Erythroblast (primary cell): ENCODE measurements at regions not wholly inside any gene's neighbourhood (a gene's known extent, or its start where the extent isn't known, plus 50 kb on each side); places are given as distances from the start of the nearest gene placed in this dataset.

Source experiments
- GATA1 ChIP-seq: IDR thresholded peaks from 2 replicates; pipeline ENCODE4 v1.6.1; 2011; ENCODE audit warnings: low read depth, mild to moderate bottlenecking, control low read depth, low read length, moderate library complexity
- POLR2A ChIP-seq: IDR thresholded peaks from 2 replicates; pipeline ENCODE4 v1.6.1; 2011; ENCODE audit warnings: mild to moderate bottlenecking, low read length

DNA sequence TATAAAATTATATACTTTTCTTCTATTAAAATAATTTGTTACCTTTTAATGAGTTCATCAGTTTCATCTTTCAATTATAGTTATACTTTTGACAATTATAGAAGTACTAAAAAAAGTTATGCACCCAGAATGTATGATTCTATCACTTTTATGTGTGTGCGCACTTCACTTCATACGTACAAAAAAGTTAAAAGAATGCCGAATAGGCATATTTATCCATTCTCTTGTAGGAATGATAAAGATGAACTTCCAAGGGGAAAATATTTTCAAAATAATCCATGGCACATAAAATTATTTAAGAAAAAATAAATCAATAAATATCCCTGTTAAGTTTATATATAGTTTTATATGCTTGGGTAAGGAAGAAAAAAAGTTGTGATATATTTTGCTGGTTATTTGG is 166.9 kb upstream of the PRSS1 start:
- TF ChIP-seq POLR2A, result no peak
- no peak for TF ChIP-seq GATA1
